Esophagus squamous epithelium (tissue), 5 donors: ENCODE measurements at regions not wholly inside any gene's neighbourhood (a gene's known extent, or its start where the extent isn't known, plus 50 kb on each side); places are given as distances from the start of the nearest gene placed in this dataset.

Experiments used
- DNase-seq: peaks from one replicate; lab custom pipeline; 2025; lab: John Stamatoyannopoulos, UW
- H3K27ac ChIP-seq, 4 donors: fragments of 200-600 bp; sonication (generic); one replicate each; pipeline ENCODE4 v1.5.1; 2016 to 2019; ENCODE audit warnings: mild to moderate bottlenecking in 1 of 4
- H3K27me3 ChIP-seq, 4 donors: fragments of 200-600 bp; sonication (generic); 1 replicate in 3 of 4; 2 replicates in 1 of 4; pipeline versions ENCODE4 v1.5.1 to v1.6.0; 2017 to 2021; ENCODE audit warnings: antibody characterized with exemption in 1 of 4
- H3K36me3 ChIP-seq, 3 donors: fragments of 200-600 bp; sonication (generic); one replicate each; pipeline ENCODE4 v1.5.1; 2016 to 2019
- H3K4me1 ChIP-seq, 3 donors: fragments of 200-600 bp; sonication (generic); one replicate each; pipeline ENCODE4 v1.5.1; 2017 to 2019
- H3K4me3 ChIP-seq, 4 donors: fragments of 200-600 bp; sonication (generic); 1 replicate in 3 of 4; 2 replicates in 1 of 4; pipeline ENCODE4 v1.5.1; 2016 to 2019; ENCODE audit warnings: mild to moderate bottlenecking in 2 of 4, moderate library complexity in 1 of 4
- H3K9me3 ChIP-seq, 3 donors: fragments of 200-600 bp; sonication (generic); one replicate each; pipeline ENCODE4 v1.5.1; 2016 to 2019
- POLR2A ChIP-seq, 4 donors: fragments of 450-650 bp; IDR thresholded peaks; one replicate each; pipeline ENCODE4 v1.6.1; 2017; ENCODE audit warnings: antibody characterized with exemption in 4 of 4, mild to moderate bottlenecking in 4 of 4, moderate library complexity in 3 of 4
- WGBS, 2 donors: methylation state at CpG; one replicate each; pipeline ENCODE4 v1.1.5; 2018; 5-methylcytosine and 5-hydroxymethylcytosine counted together
- intact Hi-C: fragments of 100-400 bp; cut with DNase I; formaldehyde crosslinking; loops from one replicate; pipeline ENCODE4 v1.15.0; 2022
- TF ChIP-seq, protein P1 (sequence below), 6 experiments: fragments of 450-650 bp in 4 of 6; fragments of 200-600 bp in 2 of 6; sonication (generic) in 2 of 6; IDR thresholded peaks; one replicate each; pipeline ENCODE4 v1.5.1; 2016 to 2019; ENCODE audit warnings: antibody characterized with exemption in 6 of 6, mild to moderate bottlenecking in 4 of 6, moderate library complexity in 4 of 6
- donor health status: DM: yes; HTN: yes; CAD: no.

DNA sequence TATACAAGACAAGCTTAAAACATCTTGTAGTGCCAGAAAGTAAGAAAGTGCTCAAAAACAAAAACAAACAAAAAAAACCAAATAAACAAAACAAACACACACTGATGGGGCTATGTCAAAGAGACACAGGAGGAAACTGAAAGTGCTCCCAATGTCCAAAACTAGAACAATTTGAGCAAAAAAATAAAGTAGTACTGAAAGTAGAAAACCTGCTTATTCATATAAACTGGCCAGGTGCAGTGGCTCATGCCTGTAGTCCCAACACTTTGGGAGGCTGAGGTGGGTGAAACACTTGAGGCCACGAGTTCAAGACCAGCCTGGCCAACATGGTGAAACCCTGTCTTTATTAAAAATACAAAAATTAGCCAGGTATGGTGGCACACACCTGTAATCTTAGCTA is 129.9 kb downstream of the GLUL start:
- intact Hi-C loops = no loop called here
- DNase-seq = no peak
- WGBS, 2 donors = 56 to 82% methylated on average over 1 of the region's 1 CpG
- Histone ChIP-seq H3K4me3 (no peak overlapping the region), H3K9me3 (no peaks in the 10 kb centered on the region), H3K36me3 (no peaks in the 10 kb centered on the region), H3K4me1 (peaks cover 6 to 10% (median 8%) of the 10 kb centered on the region in 3 donors), H3K27ac (no peak overlapping the region), H3K27me3 (no peaks in the 10 kb centered on the region)
- TF ChIP-seq POLR2A (IDR thresholded peaks at IDR 0.05) = no peak
- TF ChIP-seq, protein P1, sequence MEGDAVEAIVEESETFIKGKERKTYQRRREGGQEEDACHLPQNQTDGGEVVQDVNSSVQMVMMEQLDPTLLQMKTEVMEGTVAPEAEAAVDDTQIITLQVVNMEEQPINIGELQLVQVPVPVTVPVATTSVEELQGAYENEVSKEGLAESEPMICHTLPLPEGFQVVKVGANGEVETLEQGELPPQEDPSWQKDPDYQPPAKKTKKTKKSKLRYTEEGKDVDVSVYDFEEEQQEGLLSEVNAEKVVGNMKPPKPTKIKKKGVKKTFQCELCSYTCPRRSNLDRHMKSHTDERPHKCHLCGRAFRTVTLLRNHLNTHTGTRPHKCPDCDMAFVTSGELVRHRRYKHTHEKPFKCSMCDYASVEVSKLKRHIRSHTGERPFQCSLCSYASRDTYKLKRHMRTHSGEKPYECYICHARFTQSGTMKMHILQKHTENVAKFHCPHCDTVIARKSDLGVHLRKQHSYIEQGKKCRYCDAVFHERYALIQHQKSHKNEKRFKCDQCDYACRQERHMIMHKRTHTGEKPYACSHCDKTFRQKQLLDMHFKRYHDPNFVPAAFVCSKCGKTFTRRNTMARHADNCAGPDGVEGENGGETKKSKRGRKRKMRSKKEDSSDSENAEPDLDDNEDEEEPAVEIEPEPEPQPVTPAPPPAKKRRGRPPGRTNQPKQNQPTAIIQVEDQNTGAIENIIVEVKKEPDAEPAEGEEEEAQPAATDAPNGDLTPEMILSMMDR (IDR thresholded peaks at IDR 0.05) = no peak

DNA sequence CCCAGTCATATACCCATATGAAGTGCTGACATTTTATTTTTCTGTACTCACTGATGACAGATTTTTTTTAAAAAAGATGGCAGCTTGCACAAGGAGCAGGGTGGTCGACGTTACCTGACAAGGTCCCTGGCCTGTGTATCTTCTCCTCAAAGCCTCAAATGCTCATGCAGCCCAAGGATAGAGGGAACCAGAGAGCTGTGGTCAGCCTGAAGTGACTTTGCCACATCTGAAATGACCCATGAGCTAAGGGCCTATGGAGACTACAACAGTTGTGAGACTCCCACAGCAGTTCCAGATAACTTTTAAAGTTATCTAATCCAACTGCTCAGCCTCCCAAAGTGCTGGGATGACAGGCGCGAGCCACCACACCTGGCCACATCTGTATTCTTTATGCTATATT is 131.1 kb downstream of the GLUL start:
- DNase-seq = no peak
- H3K4me3 ChIP-seq = no peak overlapping the region
- WGBS, 2 donors = 92 to 95% methylated on average over 4 of the region's 4 CpGs
- no peaks in the 10 kb centered on the region for H3K9me3 ChIP-seq
- no peak for TF ChIP-seq POLR2A (IDR thresholded peaks at IDR 0.05)
- TF ChIP-seq, protein P1 (IDR thresholded peaks at IDR 0.05) = no peak
- no peaks in the 10 kb centered on the region for H3K27me3 ChIP-seq
- intact Hi-C loops = no loop called here
- no peaks in the 10 kb centered on the region for H3K36me3 ChIP-seq
- peaks cover 6 to 10% (median 8%) of the 10 kb centered on the region in 3 donors for H3K4me1 ChIP-seq
- H3K27ac ChIP-seq = no peak overlapping the region

DNA sequence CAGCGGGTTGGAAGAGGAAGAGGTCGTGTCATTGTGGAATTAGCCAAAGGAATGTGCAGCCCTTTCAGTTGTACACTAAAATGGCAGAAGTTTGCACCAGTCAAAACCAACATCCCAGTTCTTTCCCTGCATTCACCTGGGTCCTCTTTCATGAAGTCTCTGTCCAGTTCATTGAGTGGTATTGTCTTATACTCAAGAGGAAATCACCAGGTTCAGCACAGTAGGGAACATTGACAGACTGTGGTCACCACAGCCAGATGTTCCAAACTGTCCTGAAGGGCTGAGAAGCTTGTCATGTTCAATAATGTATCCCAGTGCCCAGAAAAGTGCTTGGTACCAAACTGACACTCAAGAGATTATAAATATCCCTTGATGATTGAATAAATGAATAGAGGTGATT is 131.6 kb downstream of the GLUL start:
- no peak for TF ChIP-seq POLR2A (IDR thresholded peaks at IDR 0.05)
- TF ChIP-seq, protein P1 (IDR thresholded peaks at IDR 0.05) = no peak
- Histone ChIP-seq H3K4me3 (no peak overlapping the region), H3K27ac (peak overlapping the region in 2 of 4 donors; percentile 59), H3K36me3 (no peaks in the 10 kb centered on the region), H3K4me1 (peaks cover 6 to 10% (median 8%) of the 10 kb centered on the region in 3 donors), H3K27me3 (no peaks in the 10 kb centered on the region), H3K9me3 (no peaks in the 10 kb centered on the region)
- 70 to 72% methylated on average over 2 of the region's 2 CpGs for WGBS, 2 donors
- intact Hi-C loops = no loop called here
- DNase-seq = no peak

DNA sequence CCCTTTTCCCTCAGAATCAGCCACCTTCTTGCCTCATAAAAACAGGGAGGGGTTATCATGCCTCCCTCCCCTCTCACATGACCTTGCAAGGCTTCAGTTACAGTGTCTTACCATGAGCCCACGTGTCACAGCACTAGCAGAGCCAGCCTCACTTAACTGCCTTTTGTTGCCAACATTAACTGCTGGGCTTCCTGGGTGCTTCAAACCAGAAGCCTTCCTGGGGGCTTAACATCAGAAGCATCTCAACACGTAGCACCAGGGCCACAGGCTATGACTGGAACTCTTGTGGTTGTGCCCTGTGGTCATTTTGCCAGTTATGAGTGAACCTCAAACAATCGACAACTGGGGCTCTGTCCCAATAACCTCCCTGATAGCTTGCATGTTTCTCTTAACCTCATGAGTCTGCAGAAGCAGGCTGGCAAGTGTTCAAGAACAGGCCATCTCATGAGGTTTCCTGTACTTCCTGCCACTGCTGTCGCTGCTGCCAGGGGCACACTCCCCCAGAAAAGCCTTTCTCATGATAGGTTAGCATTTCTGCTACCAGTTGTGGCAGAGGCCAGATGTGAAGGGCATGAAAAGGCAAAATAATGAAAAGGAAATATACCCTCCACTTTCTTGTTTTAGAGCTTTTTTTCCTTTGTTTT is 132.2 kb downstream of the GLUL start:
- Histone ChIP-seq H3K27ac (peak overlapping the region in 3 of 4 donors; percentile 14 to 62 (median 59)), H3K36me3 (no peaks in the 10 kb centered on the region), H3K27me3 (no peaks in the 10 kb centered on the region), H3K4me3 (no peak overlapping the region), H3K4me1 (peaks cover 6 to 10% (median 8%) of the 10 kb centered on the region in 3 donors), H3K9me3 (no peaks in the 10 kb centered on the region)
- intact Hi-C loops = no loop called here
- no peak for DNase-seq
- TF ChIP-seq POLR2A (IDR thresholded peaks at IDR 0.05) = peak in 1 of 4 donors; percentile 14
- TF ChIP-seq, protein P1 (IDR thresholded peaks at IDR 0.05) = no peak
- 36 to 37% methylated on average over 2 to 3 of the region's 4 CpGs for WGBS, 2 donors

DNA sequence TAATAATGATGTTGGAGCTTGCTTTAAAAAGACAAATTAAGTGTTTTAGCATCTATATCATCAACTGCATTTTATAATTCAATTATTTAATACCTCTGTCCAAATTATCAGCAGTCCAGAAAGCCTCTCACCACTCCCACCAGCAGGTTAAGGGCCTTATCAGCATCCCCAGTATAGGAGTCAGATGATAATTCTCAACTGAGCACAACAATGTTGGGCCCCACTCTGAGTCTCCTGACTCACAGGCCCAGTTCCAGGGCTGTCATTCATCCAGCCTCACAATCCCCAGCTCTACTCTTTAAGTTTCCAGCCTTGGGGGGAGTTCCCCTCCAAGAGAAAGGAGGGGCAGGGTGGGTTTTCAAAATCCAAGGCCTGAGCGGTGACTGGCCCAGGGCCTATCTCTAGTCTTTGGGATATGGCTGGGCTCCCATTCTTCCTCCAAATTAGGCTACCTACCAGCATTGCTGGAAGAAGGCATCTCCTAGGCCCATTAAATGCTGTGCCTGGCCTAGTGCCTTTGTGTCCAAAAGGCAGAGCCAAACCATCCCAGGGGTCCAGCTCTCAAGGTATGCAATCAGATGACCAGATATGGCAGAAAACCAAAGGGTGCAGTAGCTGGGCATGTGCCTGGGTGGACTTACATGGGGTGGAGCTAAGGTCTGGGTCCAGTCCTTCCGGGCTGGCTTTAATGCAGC is 134.1 kb downstream of the GLUL start:
- Histone ChIP-seq H3K36me3 (no peaks in the 10 kb centered on the region), H3K27ac (no peak overlapping the region), H3K4me1 (peaks cover 6 to 10% (median 8%) of the 10 kb centered on the region in 3 donors), H3K9me3 (no peaks in the 10 kb centered on the region), H3K4me3 (no peak overlapping the region), H3K27me3 (no peaks in the 10 kb centered on the region)
- DNase-seq = no peak
- WGBS, 2 donors = 62 to 85% methylated on average over 1 to 2 of the region's 2 CpGs
- intact Hi-C loops = no loop called here
- TF ChIP-seq, protein P1 (IDR thresholded peaks at IDR 0.05) = no peak
- TF ChIP-seq POLR2A (IDR thresholded peaks at IDR 0.05) = no peak
